ENCODE measurements at regions not wholly inside any gene's neighbourhood (a gene's known extent, or its start where the extent isn't known, plus 50 kb on each side); places are given as distances from the start of the nearest gene placed in this dataset.

DNA sequence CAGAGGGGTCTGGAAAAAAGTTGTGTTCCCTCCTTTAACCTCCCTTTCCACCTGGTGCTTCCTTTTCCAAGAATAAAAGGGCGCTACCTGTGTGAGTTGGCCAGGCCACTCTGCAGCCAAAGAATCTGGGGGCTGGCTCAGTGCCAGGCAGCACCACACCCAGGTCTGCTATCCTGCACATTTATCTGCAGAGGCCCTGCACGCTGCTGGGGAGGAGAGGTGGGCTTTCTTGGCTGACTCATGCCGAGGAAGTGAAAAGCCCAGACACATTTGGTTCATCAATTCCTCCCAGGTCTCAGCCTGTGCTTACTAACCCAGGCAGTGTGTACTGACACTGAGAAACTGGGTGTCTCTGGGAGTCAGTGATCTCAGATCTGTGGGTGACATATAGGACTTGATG, 79.8 kb upstream of the F3 start:
- 65% methylated on average over 3 of the region's 3 CpGs for WGBS (ENCODE audit: insufficient coverage)
- no peak overlapping the region for H3K4me3 Mint-ChIP-seq
- TF ChIP-seq, protein P1, sequence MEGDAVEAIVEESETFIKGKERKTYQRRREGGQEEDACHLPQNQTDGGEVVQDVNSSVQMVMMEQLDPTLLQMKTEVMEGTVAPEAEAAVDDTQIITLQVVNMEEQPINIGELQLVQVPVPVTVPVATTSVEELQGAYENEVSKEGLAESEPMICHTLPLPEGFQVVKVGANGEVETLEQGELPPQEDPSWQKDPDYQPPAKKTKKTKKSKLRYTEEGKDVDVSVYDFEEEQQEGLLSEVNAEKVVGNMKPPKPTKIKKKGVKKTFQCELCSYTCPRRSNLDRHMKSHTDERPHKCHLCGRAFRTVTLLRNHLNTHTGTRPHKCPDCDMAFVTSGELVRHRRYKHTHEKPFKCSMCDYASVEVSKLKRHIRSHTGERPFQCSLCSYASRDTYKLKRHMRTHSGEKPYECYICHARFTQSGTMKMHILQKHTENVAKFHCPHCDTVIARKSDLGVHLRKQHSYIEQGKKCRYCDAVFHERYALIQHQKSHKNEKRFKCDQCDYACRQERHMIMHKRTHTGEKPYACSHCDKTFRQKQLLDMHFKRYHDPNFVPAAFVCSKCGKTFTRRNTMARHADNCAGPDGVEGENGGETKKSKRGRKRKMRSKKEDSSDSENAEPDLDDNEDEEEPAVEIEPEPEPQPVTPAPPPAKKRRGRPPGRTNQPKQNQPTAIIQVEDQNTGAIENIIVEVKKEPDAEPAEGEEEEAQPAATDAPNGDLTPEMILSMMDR (IDR thresholded peaks at IDR 0.05): no peak
- H3K9me3 Mint-ChIP-seq: peaks cover 0 to 4% of the 10 kb centered on the region in 2 donors
- Histone ChIP-seq H3K4me3 (ENCODE audit: low read length) (no peak overlapping the region), H3K9me3 (ENCODE audit: control insufficient read depth, insufficient read depth, low read length) (no peaks in the 10 kb centered on the region), H3K27ac (ENCODE audit: low read length) (no peak overlapping the region), H3K27me3 (ENCODE audit: control insufficient read depth, insufficient read depth, low read length) (no peaks in the 10 kb centered on the region), H3K36me3 (ENCODE audit: control insufficient read depth, insufficient read depth, low read length) (no peaks in the 10 kb centered on the region), H3K4me1 (ENCODE audit: control insufficient read depth, insufficient read depth, low read length) (no peaks in the 10 kb centered on the region)
- no peak overlapping the region for H3K27ac Mint-ChIP-seq
- DNase-seq: no peak
- intact Hi-C loops (cut with micrococcal nuclease): no loop called here
- no peak for ATAC-seq
- H3K27me3 Mint-ChIP-seq (ENCODE audit: low read depth in 2 of 2): peaks cover 20 to 21% of the 10 kb centered on the region in 2 donors
- H3K4me1 Mint-ChIP-seq: peaks cover 0 to 5% of the 10 kb centered on the region in 2 donors
- peaks cover 16% of the 10 kb centered on the region for H3K36me3 Mint-ChIP-seq

DNA sequence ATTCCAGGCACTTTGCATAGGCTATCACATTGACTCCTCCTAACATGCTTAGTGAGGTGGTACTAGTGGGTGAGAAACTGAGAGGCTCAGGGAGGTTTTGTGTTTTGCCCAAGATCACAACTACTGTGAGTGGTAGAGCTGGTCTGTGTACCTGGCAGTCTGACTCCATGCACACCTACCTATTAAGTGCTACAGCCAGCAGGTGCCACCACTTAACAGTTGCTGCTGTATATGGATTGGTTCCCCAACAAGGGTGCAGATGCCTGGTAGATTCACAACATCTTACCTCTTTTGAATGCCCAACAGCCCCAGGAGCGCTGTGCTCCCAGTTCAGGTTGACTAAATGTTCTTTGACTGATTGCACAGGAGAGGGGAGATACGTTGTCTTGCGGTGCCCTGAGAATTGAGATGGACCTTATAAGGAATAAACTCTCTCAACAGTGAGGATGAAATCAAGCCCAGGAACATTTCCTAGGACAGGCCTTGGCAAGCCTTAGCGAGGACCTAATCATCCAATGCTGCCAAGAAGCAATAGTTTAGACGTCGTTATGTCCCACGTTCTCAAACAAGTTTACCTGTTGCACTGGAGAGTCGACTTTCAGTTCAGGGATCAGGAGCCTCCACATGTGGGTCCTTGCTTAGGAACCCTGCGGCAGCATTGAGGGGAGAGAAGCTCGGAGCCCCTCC, 78.9 kb upstream of the F3 start:
- peaks cover 0 to 4% of the 10 kb centered on the region in 2 donors for H3K9me3 Mint-ChIP-seq
- TF ChIP-seq, protein P1 (IDR thresholded peaks at IDR 0.05): no peak
- DNase-seq: no peak
- Histone ChIP-seq H3K27ac (ENCODE audit: low read length) (no peak overlapping the region), H3K27me3 (ENCODE audit: control insufficient read depth, insufficient read depth, low read length) (no peaks in the 10 kb centered on the region), H3K36me3 (ENCODE audit: control insufficient read depth, insufficient read depth, low read length) (no peaks in the 10 kb centered on the region), H3K4me1 (ENCODE audit: control insufficient read depth, insufficient read depth, low read length) (no peaks in the 10 kb centered on the region), H3K4me3 (ENCODE audit: low read length) (no peak overlapping the region), H3K9me3 (ENCODE audit: control insufficient read depth, insufficient read depth, low read length) (no peaks in the 10 kb centered on the region)
- intact Hi-C loops (cut with micrococcal nuclease): no loop called here
- H3K4me3 Mint-ChIP-seq: no peak overlapping the region
- no peak for ATAC-seq
- H3K36me3 Mint-ChIP-seq: peaks cover 16% of the 10 kb centered on the region
- H3K4me1 Mint-ChIP-seq: peaks cover 0 to 5% of the 10 kb centered on the region in 2 donors
- H3K27me3 Mint-ChIP-seq (ENCODE audit: low read depth in 2 of 2): peaks cover 23 to 27% of the 10 kb centered on the region in 2 donors
- WGBS (ENCODE audit: insufficient coverage): 92% methylated on average over 10 of the region's 10 CpGs
- H3K27ac Mint-ChIP-seq: no peak overlapping the region

GRCh38 chr1:94619731-94620130, 78.2 kb upstream of the F3 start:
- TF ChIP-seq, protein P1 (IDR thresholded peaks at IDR 0.05): no peak
- no peak for DNase-seq
- no CpG with 5 or more reads among the region's 1 CpG for WGBS (ENCODE audit: insufficient coverage)
- Mint-ChIP-seq H3K27me3 (ENCODE audit: low read depth in 2 of 2) (peaks cover 22 to 33% of the 10 kb centered on the region in 2 donors), H3K27ac (no peak overlapping the region), H3K36me3 (peaks cover 16% of the 10 kb centered on the region), H3K9me3 (peaks cover 0 to 4% of the 10 kb centered on the region in 2 donors), H3K4me3 (no peak overlapping the region), H3K4me1 (peaks cover 6 to 10% of the 10 kb centered on the region in 2 donors)
- H3K27ac ChIP-seq (ENCODE audit: low read length): no peak overlapping the region
- intact Hi-C loops (cut with micrococcal nuclease): no loop called here
- no peak overlapping the region for H3K4me3 ChIP-seq (ENCODE audit: low read length)
- H3K9me3 ChIP-seq (ENCODE audit: control insufficient read depth, insufficient read depth, low read length): no peaks in the 10 kb centered on the region
- no peaks in the 10 kb centered on the region for H3K4me1 ChIP-seq (ENCODE audit: control insufficient read depth, insufficient read depth, low read length)
- H3K27me3 ChIP-seq (ENCODE audit: control insufficient read depth, insufficient read depth, low read length): peaks cover 2% of the 10 kb centered on the region
- H3K36me3 ChIP-seq (ENCODE audit: control insufficient read depth, insufficient read depth, low read length): no peaks in the 10 kb centered on the region
- no peak for ATAC-seq
